NT2/D1 (cell line): ENCODE measurements at regions not wholly inside any gene's neighbourhood (a gene's known extent, or its start where the extent isn't known, plus 50 kb on each side); places are given as distances from the start of the nearest gene placed in this dataset.

Source experiments
- DNase-seq: peaks from one replicate; pipeline ENCODE4 v3.0.0-alpha.2; 2011; ENCODE audit warnings: low read depth, low spot score
- H3K27me3 ChIP-seq: 2 replicates; pipeline ENCODE4 v1.6.0; 2011; ENCODE audit warnings: mild to moderate bottlenecking; ENCODE audit not compliant: insufficient read length, insufficient read depth
- H3K36me3 ChIP-seq: 2 replicates; pipeline ENCODE4 v1.6.1; 2011; ENCODE audit warnings: mild to moderate bottlenecking, low read length, mixed read lengths; ENCODE audit not compliant: insufficient read depth, insufficient read length
- H3K4me1 ChIP-seq: 2 replicates; pipeline ENCODE4 v1.5.1; 2011; ENCODE audit not compliant: insufficient read depth, insufficient read length
- H3K4me3 ChIP-seq: 2 replicates; pipeline ENCODE4 v1.5.1; 2011; ENCODE audit warnings: low read depth; ENCODE audit not compliant: insufficient read length
- H3K9ac ChIP-seq: 2 replicates; pipeline ENCODE4 v1.6.0; 2011; ENCODE audit warnings: low read depth; ENCODE audit not compliant: insufficient read length
- H3K9me3 ChIP-seq: 2 replicates; pipeline ENCODE4 v1.5.1; 2011; ENCODE audit warnings: mild to moderate bottlenecking, low read length; ENCODE audit not compliant: insufficient read depth
- SUZ12 ChIP-seq: IDR thresholded peaks from 2 replicates; pipeline ENCODE4 v1.6.1; 2011; ENCODE audit not compliant: insufficient read length, insufficient read depth; ENCODE audit errors: extremely low read depth
- YY1 ChIP-seq: IDR thresholded peaks from 2 replicates; pipeline ENCODE4 v1.6.1; 2011; ENCODE audit not compliant: insufficient read length, insufficient read depth
- ZNF274 ChIP-seq: IDR thresholded peaks from 2 replicates; pipeline ENCODE4 v1.6.1; 2011; ENCODE audit warnings: mild to moderate bottlenecking, low read depth, low read length

- H3K9me3 ChIP-seq, result no peaks in the 10 kb centered on the region
- no peak for TF ChIP-seq SUZ12
- no peak for TF ChIP-seq ZNF274
- TF ChIP-seq YY1, result no peak
- H3K36me3 ChIP-seq, result no peaks in the 10 kb centered on the region
- no peak overlapping the region for H3K9ac ChIP-seq
- no peaks in the 10 kb centered on the region for H3K4me1 ChIP-seq
- no peaks in the 10 kb centered on the region for H3K27me3 ChIP-seq
- no peak for DNase-seq
- H3K4me3 ChIP-seq, result no peak overlapping the region
Measured at GRCh38 chr3:80553211-80553610, 785.4 kb upstream of the ROBO1 start.

- no peaks in the 10 kb centered on the region for H3K27me3 ChIP-seq
- H3K9me3 ChIP-seq, result no peaks in the 10 kb centered on the region
- no peaks in the 10 kb centered on the region for H3K4me1 ChIP-seq
- no peak for DNase-seq
- TF ChIP-seq ZNF274 (no peak), SUZ12 (no peak)
- no peaks in the 10 kb centered on the region for H3K36me3 ChIP-seq
- H3K9ac ChIP-seq, result no peak overlapping the region
- no peak overlapping the region for H3K4me3 ChIP-seq
Measured at GRCh38 chr3:80550174-80550573, 782.4 kb upstream of the ROBO1 start.

GRCh38 chr3:80549173-80549572 lies 781.4 kb upstream of the ROBO1 start:
- Histone ChIP-seq H3K9me3 (no peaks in the 10 kb centered on the region), H3K9ac (no peak overlapping the region), H3K4me1 (no peaks in the 10 kb centered on the region), H3K27me3 (no peaks in the 10 kb centered on the region), H3K36me3 (no peaks in the 10 kb centered on the region), H3K4me3 (no peak overlapping the region)
- TF ChIP-seq ZNF274, result no peak
- no peak for TF ChIP-seq SUZ12
- no peak for TF ChIP-seq YY1
- no peak for DNase-seq

- Histone ChIP-seq H3K4me3 (no peak overlapping the region), H3K9me3 (no peaks in the 10 kb centered on the region), H3K4me1 (no peaks in the 10 kb centered on the region), H3K36me3 (no peaks in the 10 kb centered on the region), H3K9ac (no peak overlapping the region), H3K27me3 (no peaks in the 10 kb centered on the region)
- no peak for DNase-seq
- no peak for TF ChIP-seq ZNF274
- TF ChIP-seq SUZ12, result no peak
- TF ChIP-seq YY1, result no peak
Measured at GRCh38 chr3:80543154-80543553, 775.4 kb upstream of the ROBO1 start.

- H3K36me3 ChIP-seq, result no peaks in the 10 kb centered on the region
- no peak overlapping the region for H3K4me3 ChIP-seq
- DNase-seq, result no peak
- TF ChIP-seq ZNF274, result no peak
- TF ChIP-seq YY1, result no peak
- no peak overlapping the region for H3K9ac ChIP-seq
- no peaks in the 10 kb centered on the region for H3K27me3 ChIP-seq
- H3K4me1 ChIP-seq, result no peaks in the 10 kb centered on the region
- no peaks in the 10 kb centered on the region for H3K9me3 ChIP-seq
Measured at GRCh38 chr3:80542456-80542855, 774.7 kb upstream of the ROBO1 start.

GRCh38 chr3:80537680-80538079 lies 769.9 kb upstream of the ROBO1 start:
- no peak for DNase-seq
- Histone ChIP-seq H3K27me3 (no peaks in the 10 kb centered on the region), H3K36me3 (no peaks in the 10 kb centered on the region), H3K9ac (no peak overlapping the region), H3K4me3 (no peak overlapping the region), H3K4me1 (no peaks in the 10 kb centered on the region), H3K9me3 (no peaks in the 10 kb centered on the region)
- TF ChIP-seq SUZ12 (no peak), ZNF274 (no peak), YY1 (no peak)

- no peak for DNase-seq
- H3K4me1 ChIP-seq, result no peaks in the 10 kb centered on the region
- no peak overlapping the region for H3K4me3 ChIP-seq
- no peaks in the 10 kb centered on the region for H3K9me3 ChIP-seq
- no peak overlapping the region for H3K9ac ChIP-seq
- H3K27me3 ChIP-seq, result no peaks in the 10 kb centered on the region
- TF ChIP-seq SUZ12 (no peak), ZNF274 (no peak), YY1 (no peak)
- no peaks in the 10 kb centered on the region for H3K36me3 ChIP-seq
Measured at GRCh38 chr3:80535286-80535685, 767.5 kb upstream of the ROBO1 start.

GRCh38 chr3:80533553-80533952 lies 765.8 kb upstream of the ROBO1 start:
- no peak for TF ChIP-seq YY1
- TF ChIP-seq SUZ12, result no peak
- no peak for TF ChIP-seq ZNF274
- Histone ChIP-seq H3K4me3 (no peak overlapping the region), H3K36me3 (no peaks in the 10 kb centered on the region), H3K9ac (no peak overlapping the region), H3K27me3 (no peaks in the 10 kb centered on the region), H3K9me3 (no peaks in the 10 kb centered on the region), H3K4me1 (no peaks in the 10 kb centered on the region)
- no peak for DNase-seq
